ENCODE measurements at regions not wholly inside any gene's neighbourhood (a gene's known extent, or its start where the extent isn't known, plus 50 kb on each side); places are given as distances from the start of the nearest gene placed in this dataset.

DNA sequence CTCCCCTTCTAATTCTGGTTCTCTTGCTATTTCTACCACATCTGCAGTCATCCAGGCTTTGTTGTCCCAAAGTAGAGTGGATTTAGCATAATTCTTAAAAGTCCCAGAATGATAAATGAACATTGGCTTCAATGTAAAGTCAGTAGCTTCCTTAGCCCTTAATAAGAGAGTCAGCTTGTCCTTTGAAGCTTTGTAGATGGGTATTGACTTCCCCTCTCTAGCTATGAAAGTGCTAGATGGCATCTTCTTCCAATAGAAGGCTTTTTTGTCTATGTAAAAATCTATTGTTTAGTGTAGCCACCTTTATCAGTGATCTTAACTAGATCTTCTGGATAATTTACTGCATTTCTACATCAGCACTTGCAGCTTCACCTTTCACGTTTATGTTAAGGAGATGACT lies 181.4 kb upstream of the B3GALT2 start:
- TF ChIP-seq, protein P1, sequence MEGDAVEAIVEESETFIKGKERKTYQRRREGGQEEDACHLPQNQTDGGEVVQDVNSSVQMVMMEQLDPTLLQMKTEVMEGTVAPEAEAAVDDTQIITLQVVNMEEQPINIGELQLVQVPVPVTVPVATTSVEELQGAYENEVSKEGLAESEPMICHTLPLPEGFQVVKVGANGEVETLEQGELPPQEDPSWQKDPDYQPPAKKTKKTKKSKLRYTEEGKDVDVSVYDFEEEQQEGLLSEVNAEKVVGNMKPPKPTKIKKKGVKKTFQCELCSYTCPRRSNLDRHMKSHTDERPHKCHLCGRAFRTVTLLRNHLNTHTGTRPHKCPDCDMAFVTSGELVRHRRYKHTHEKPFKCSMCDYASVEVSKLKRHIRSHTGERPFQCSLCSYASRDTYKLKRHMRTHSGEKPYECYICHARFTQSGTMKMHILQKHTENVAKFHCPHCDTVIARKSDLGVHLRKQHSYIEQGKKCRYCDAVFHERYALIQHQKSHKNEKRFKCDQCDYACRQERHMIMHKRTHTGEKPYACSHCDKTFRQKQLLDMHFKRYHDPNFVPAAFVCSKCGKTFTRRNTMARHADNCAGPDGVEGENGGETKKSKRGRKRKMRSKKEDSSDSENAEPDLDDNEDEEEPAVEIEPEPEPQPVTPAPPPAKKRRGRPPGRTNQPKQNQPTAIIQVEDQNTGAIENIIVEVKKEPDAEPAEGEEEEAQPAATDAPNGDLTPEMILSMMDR (conservative IDR thresholded peaks at IDR 0.05): no peak
- TF ChIP-seq EZH2 (IDR thresholded peaks at IDR 0.05; ENCODE audit: low read depth): no peak

Data from PC-9 (cell line).